HAP-1 (cell line): ENCODE measurements at regions not wholly inside any gene's neighbourhood (a gene's known extent, or its start where the extent isn't known, plus 50 kb on each side); places are given as distances from the start of the nearest gene placed in this dataset.

Experiments used
- DNase-seq, 2 experiments: peaks; one replicate each; pipeline ENCODE4 v3.0.0-alpha.2; 2016 to 2020; ENCODE audit warnings: low spot score in 2 of 2
- H3K27me3 ChIP-seq: fragments of 250-450 bp; sonication (Bioruptor Pico); 2 replicates; pipeline ENCODE4 v1.5.1; 2020; ENCODE audit warnings: low read depth, mild to moderate bottlenecking, moderate library complexity
- H3K36me3 ChIP-seq: fragments of 250-450 bp; sonication (Bioruptor Pico); replicated peaks from 2 replicates; pipeline ENCODE4 v1.5.1; 2020; ENCODE audit warnings: mild to moderate bottlenecking
- H3K4me1 ChIP-seq: fragments of 250-450 bp; sonication (Bioruptor Pico); 2 replicates; pipeline ENCODE4 v1.5.1; 2020; ENCODE audit warnings: mild to moderate bottlenecking
- H3K4me3 ChIP-seq: fragments of 250-450 bp; sonication (Bioruptor Pico); 2 replicates; pipeline ENCODE4 v1.5.1; 2020; ENCODE audit warnings: mild to moderate bottlenecking, moderate library complexity
- H3K9me3 ChIP-seq: fragments of 250-450 bp; sonication (Bioruptor Pico); 2 replicates; pipeline ENCODE4 v1.5.1; 2020; ENCODE audit warnings: mild to moderate bottlenecking, moderate library complexity
- in situ Hi-C: fragments of 300-500 bp; cut with MboI; formaldehyde crosslinking; loops from 3 replicates; pipeline ENCODE4 v1.14.3; 2020; ENCODE audit warnings: low sequenced_read_pairs, inconsistent platforms, mixed read lengths

- Histone ChIP-seq H3K4me3 (no peak overlapping the region), H3K27me3 (no peaks in the 10 kb centered on the region), H3K9me3 (no peaks in the 10 kb centered on the region), H3K4me1 (peaks cover 13% of the 10 kb centered on the region), H3K36me3 (no peaks in the 10 kb centered on the region)
- in situ Hi-C loops = no loop called here
- DNase-seq = no peak
Measured at GRCh38 chr6:15952231-15953151, 176.4 kb upstream of the MYLIP start.

GRCh38 chr6:15950962-15951569 is 177.8 kb upstream of the MYLIP start:
- Histone ChIP-seq H3K9me3 (no peaks in the 10 kb centered on the region), H3K4me1 (peaks cover 13% of the 10 kb centered on the region), H3K36me3 (no peaks in the 10 kb centered on the region), H3K4me3 (no peak overlapping the region), H3K27me3 (no peaks in the 10 kb centered on the region)
- in situ Hi-C loops = no loop called here
- no peak for DNase-seq

GRCh38 chr6:15949982-15950381 is 178.9 kb upstream of the MYLIP start:
- no peaks in the 10 kb centered on the region for H3K9me3 ChIP-seq
- no peaks in the 10 kb centered on the region for H3K27me3 ChIP-seq
- no peak for DNase-seq
- H3K4me3 ChIP-seq = no peak overlapping the region
- H3K4me1 ChIP-seq = peaks cover 13% of the 10 kb centered on the region
- no peaks in the 10 kb centered on the region for H3K36me3 ChIP-seq
- in situ Hi-C loops = no loop called here

GRCh38 chr6:15948930-15949900 is 179.7 kb upstream of the MYLIP start:
- in situ Hi-C loops = no loop called here
- Histone ChIP-seq H3K4me1 (peaks cover 13% of the 10 kb centered on the region), H3K27me3 (no peaks in the 10 kb centered on the region), H3K4me3 (no peak overlapping the region), H3K36me3 (no peaks in the 10 kb centered on the region), H3K9me3 (no peaks in the 10 kb centered on the region)
- DNase-seq = peak; percentile 65 to 72

DNA sequence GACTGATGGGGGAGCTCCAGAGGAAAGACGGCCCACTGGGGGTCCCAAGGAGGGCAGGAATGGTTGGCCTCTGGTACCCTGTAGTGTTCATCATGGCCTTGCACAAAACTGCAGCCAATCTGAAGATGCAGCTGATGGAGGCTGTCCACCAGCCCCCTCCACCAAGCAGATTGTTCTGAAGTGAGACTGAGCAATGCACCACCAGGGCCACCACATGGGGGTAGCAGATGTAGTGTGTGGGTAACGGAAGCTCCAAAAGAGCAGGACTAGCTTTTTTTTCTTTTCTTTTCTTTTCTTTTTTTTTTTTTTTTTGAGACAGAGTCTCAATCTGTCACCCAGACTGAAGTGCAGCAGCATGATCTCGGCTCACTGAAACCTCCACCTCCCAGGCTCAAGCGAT is 181.0 kb upstream of the MYLIP start:
- Histone ChIP-seq H3K27me3 (no peaks in the 10 kb centered on the region), H3K36me3 (no peaks in the 10 kb centered on the region), H3K4me1 (peaks cover 13% of the 10 kb centered on the region), H3K9me3 (no peaks in the 10 kb centered on the region), H3K4me3 (no peak overlapping the region)
- in situ Hi-C loops = no loop called here
- DNase-seq = no peak

DNA sequence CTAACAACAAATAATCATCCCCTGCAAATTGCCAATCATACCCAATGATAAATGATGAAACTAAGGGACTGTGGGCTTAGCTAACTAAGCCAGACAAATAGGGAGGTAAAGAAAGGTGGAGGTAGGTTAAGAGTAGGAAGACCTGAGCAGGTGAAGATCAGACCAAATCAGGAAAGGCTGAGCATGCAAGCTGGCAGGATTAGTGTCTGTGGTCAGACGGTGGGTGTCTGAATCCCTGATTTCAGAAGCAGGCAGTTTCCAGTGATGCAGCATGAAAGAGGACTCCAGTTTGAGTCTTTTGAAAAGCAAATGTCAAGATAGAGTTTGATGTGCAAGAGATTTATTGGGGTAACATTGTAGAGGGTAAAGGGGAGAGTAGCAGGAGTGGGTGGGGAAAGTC is 181.4 kb upstream of the MYLIP start:
- in situ Hi-C loops = no loop called here
- no peaks in the 10 kb centered on the region for H3K36me3 ChIP-seq
- DNase-seq = no peak
- no peaks in the 10 kb centered on the region for H3K27me3 ChIP-seq
- peaks cover 13% of the 10 kb centered on the region for H3K4me1 ChIP-seq
- no peak overlapping the region for H3K4me3 ChIP-seq
- H3K9me3 ChIP-seq = no peaks in the 10 kb centered on the region

GRCh38 chr6:15946701-15947385 is 182.0 kb upstream of the MYLIP start:
- H3K4me3 ChIP-seq = no peak overlapping the region
- in situ Hi-C loops = no loop called here
- DNase-seq = no peak
- no peaks in the 10 kb centered on the region for H3K9me3 ChIP-seq
- no peaks in the 10 kb centered on the region for H3K27me3 ChIP-seq
- no peaks in the 10 kb centered on the region for H3K36me3 ChIP-seq
- H3K4me1 ChIP-seq = peaks cover 13% of the 10 kb centered on the region

DNA sequence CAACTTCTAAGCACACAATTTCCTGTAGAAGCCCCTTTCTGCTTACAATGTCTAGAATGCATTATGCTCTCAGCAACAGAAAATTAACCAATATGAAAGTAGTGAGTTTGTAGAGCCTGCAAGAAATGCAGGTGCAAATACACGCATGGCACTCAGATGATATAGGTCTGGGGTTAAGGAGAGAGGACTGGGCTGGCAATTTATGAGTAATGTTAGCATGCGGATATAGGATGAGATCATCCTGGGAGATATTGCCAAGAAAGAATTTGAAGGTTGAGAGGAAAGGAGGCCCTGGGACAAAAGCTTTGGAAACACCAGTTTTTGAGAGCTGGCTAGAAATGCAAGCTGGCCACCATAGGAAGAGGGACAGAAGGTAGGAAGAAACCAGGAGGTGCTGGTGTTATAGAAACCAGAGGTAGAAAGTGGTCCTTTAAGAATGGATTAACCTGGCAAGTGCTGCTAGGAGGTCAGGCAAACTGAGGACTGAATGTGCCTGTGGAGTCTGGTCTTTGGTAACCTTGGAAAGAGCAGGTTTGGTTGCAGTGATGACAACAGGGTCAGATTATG is 183.2 kb upstream of the MYLIP start:
- no peaks in the 10 kb centered on the region for H3K27me3 ChIP-seq
- in situ Hi-C loops = no loop called here

DNA sequence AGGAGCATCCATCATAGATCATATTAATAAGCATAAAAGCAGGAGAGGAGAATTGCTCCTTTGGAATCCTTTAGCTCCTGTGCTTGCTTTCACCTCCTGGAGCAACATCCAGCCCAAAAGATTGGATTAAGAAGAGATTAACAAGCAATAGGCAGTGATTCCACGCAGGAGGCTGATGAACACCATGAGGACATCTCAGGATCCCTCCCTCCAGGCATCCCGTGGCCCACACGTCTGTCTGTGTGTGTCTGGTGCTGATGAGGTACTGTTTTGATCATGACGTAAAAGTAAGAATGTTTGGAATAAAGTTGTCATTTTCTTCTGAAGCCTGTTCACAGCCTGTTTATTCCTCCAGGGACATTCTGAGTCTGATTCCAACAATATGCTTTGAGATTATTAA is 185.5 kb upstream of the MYLIP start:
- Histone ChIP-seq H3K4me3 (no peak overlapping the region), H3K36me3 (no peaks in the 10 kb centered on the region), H3K9me3 (no peaks in the 10 kb centered on the region; the same call in 1 of the 2 replicates), H3K27me3 (no peaks in the 10 kb centered on the region), H3K4me1 (no peaks in the 10 kb centered on the region)
- in situ Hi-C loops = no loop called here
- DNase-seq = no peak

More for the DNA sequence above, 183.2 kb upstream of the MYLIP start:
- H3K9me3 ChIP-seq = no peaks in the 10 kb centered on the region
- H3K36me3 ChIP-seq = no peaks in the 10 kb centered on the region
- H3K4me3 ChIP-seq = no peak overlapping the region
- DNase-seq = no peak
- peaks cover 13% of the 10 kb centered on the region for H3K4me1 ChIP-seq

DNA sequence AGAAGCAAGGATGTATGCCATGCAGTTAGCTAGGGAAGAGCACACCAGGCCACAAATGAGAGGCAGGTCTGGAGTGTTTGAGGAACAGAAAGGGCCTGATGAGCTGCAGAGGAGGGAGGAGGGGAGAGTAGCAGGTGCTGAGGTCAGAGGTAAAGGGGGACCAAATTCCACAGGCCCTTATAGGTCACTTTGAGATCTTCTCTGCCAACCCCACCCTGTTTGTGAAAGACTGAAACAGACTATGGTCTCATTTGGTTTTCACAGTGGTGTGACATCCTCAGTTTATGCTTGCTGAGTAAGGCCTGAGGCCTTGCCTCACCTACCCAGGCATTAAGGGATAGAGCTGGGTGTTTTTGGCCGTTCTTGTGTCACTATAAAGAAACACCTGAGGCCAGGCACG is 187.7 kb upstream of the MYLIP start:
- no peaks in the 10 kb centered on the region for H3K27me3 ChIP-seq
- H3K4me3 ChIP-seq = no peak overlapping the region
- no peaks in the 10 kb centered on the region; the same call in 1 of the 2 replicates for H3K9me3 ChIP-seq
- in situ Hi-C loops = no loop called here
- no peaks in the 10 kb centered on the region for H3K36me3 ChIP-seq
- no peaks in the 10 kb centered on the region for H3K4me1 ChIP-seq
- DNase-seq = no peak

GRCh38 chr6:15938107-15938506 is 190.8 kb upstream of the MYLIP start:
- H3K36me3 ChIP-seq = no peaks in the 10 kb centered on the region
- DNase-seq = no peak
- H3K27me3 ChIP-seq = no peaks in the 10 kb centered on the region
- no peaks in the 10 kb centered on the region; the same call in 1 of the 2 replicates for H3K9me3 ChIP-seq
- in situ Hi-C loops = no loop called here
- no peaks in the 10 kb centered on the region for H3K4me1 ChIP-seq
- no peak overlapping the region for H3K4me3 ChIP-seq

DNA sequence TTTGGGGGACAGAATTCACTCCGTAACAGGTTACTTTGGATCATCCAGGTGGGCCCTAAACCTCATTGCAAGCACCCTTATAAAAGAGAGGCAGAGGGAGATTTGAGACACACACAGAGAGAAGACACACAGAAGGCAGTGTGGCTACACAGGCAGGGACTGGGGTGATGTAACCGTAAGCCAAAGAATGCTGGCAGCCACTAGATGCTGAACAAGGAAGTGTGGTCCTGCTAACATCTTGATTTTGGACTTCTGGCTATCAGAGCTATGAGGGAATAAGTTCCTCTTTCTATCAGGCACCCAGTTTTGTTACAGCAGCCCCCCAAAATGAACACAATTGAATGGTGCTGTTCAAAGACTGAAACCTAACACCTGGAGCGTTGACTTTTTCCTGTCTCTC is 191.3 kb upstream of the MYLIP start:
- Histone ChIP-seq H3K9me3 (no peaks in the 10 kb centered on the region; the same call in 1 of the 2 replicates), H3K4me3 (no peak overlapping the region), H3K27me3 (no peaks in the 10 kb centered on the region), H3K4me1 (no peaks in the 10 kb centered on the region), H3K36me3 (no peaks in the 10 kb centered on the region)
- in situ Hi-C loops = no loop called here
- DNase-seq = no peak

DNA sequence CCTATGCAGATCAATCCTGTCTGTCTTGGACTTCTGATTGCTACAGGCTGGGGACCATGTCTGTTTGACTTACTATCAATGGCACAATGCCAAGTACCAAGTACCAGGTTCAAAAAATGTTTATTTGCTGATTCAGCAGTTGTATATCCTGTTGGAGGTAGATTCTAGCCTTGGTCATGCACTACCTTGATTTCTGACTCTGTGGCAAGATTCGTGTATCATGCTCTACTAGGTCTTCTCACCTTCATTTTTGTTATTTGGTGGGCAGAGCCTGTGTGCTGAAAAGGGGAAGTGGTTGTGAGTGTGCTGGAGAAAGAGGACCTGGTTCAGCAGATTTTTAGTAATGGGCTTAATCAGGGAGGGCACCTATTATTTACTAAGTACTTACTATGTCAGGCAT is 192.4 kb upstream of the MYLIP start:
- H3K27me3 ChIP-seq = no peaks in the 10 kb centered on the region
- no peak for DNase-seq
- no peaks in the 10 kb centered on the region for H3K4me1 ChIP-seq
- in situ Hi-C loops = no loop called here
- no peaks in the 10 kb centered on the region for H3K36me3 ChIP-seq
- H3K4me3 ChIP-seq = no peak overlapping the region
- no peaks in the 10 kb centered on the region; the same call in 1 of the 2 replicates for H3K9me3 ChIP-seq
